Endothelial cell of umbilical vein (primary cell): ENCODE measurements at regions not wholly inside any gene's neighbourhood (a gene's known extent, or its start where the extent isn't known, plus 50 kb on each side); places are given as distances from the start of the nearest gene placed in this dataset.

Experiments
- EZH2 ChIP-seq: IDR thresholded peaks from 2 replicates; pipeline ENCODE4 v1.6.1; 2012; ENCODE audit warnings: borderline replicate concordance, low read depth, mild to moderate bottlenecking, moderate library complexity, low read length, inconsistent platforms; ENCODE audit not compliant: severe bottlenecking
- JUN ChIP-seq: IDR thresholded peaks from 2 replicates; pipeline ENCODE4 v1.6.1; 2011; ENCODE audit warnings: borderline replicate concordance, low read depth; ENCODE audit not compliant: insufficient read length, insufficient read depth
- POLR2A ChIP-seq: IDR thresholded peaks from 2 replicates; pipeline ENCODE4 v1.6.1; 2012; ENCODE audit warnings: low read depth, mild to moderate bottlenecking, control low read depth, low read length
- POLR2AphosphoS5 ChIP-seq: IDR thresholded peaks from 2 replicates; pipeline ENCODE4 v1.6.1; 2012; ENCODE audit warnings: low read depth, mild to moderate bottlenecking, control low read depth, low read length, moderate library complexity; ENCODE audit not compliant: insufficient read depth
- TF ChIP-seq, protein P1 (sequence below), 2 donors: IDR thresholded peaks; 1 replicate in 1 of 2; 2 replicates in 1 of 2; pipeline ENCODE4 v1.5.1; 2011; ENCODE audit warnings: low read length in 2 of 2, mild to moderate bottlenecking in 2 of 2, moderate library complexity in 2 of 2, control low read depth in 1 of 2, inconsistent platforms in 1 of 2, low read depth in 1 of 2; ENCODE audit not compliant: insufficient read depth in 1 of 2; ENCODE audit errors: extremely low read depth in 1 of 2
- TF ChIP-seq, protein P2 (sequence below): IDR thresholded peaks from 2 replicates; pipeline ENCODE4 v1.6.1; 2011; ENCODE audit not compliant: insufficient read depth, insufficient read length

DNA sequence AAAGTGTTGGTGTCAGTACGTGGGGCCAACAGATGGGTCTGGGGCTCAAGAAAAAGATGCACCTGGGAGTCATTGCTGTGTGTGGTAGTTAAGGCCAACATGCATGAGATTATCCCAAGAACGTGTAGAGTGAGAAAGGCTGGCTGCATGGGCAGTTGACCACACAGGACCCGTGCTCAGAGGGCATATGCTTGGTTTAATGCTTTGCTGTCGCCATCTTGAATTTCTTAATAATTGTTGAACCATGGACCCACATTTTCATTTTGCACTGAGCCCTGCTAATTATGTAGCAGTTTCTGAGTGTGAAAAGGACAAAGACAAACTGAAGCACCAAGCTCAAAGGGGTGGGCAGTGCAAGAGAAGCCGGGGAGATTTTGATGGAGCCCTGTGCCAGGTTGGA, 148.1 kb downstream of the CYP26B1 start:
- TF ChIP-seq POLR2A, result no peak
- TF ChIP-seq, protein P1, sequence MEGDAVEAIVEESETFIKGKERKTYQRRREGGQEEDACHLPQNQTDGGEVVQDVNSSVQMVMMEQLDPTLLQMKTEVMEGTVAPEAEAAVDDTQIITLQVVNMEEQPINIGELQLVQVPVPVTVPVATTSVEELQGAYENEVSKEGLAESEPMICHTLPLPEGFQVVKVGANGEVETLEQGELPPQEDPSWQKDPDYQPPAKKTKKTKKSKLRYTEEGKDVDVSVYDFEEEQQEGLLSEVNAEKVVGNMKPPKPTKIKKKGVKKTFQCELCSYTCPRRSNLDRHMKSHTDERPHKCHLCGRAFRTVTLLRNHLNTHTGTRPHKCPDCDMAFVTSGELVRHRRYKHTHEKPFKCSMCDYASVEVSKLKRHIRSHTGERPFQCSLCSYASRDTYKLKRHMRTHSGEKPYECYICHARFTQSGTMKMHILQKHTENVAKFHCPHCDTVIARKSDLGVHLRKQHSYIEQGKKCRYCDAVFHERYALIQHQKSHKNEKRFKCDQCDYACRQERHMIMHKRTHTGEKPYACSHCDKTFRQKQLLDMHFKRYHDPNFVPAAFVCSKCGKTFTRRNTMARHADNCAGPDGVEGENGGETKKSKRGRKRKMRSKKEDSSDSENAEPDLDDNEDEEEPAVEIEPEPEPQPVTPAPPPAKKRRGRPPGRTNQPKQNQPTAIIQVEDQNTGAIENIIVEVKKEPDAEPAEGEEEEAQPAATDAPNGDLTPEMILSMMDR (IDR thresholded peaks at IDR 0.05; ENCODE audit: extremely low read depth in 1 of 2, insufficient read depth in 1 of 2, low read depth in 1 of 2, low read length in 2 of 2), result no peak
- TF ChIP-seq, protein P2, sequence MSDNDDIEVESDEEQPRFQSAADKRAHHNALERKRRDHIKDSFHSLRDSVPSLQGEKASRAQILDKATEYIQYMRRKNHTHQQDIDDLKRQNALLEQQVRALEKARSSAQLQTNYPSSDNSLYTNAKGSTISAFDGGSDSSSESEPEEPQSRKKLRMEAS, result no peak
- TF ChIP-seq POLR2AphosphoS5, result no peak
- TF ChIP-seq EZH2, result no peak
- no peak for TF ChIP-seq JUN
